DOHH2 (cell line): ENCODE measurements at regions not wholly inside any gene's neighbourhood (a gene's known extent, or its start where the extent isn't known, plus 50 kb on each side); places are given as distances from the start of the nearest gene placed in this dataset.

ENCODE experiments used
- H3F3A ChIP-seq: fragments of 200-600 bp; sonication (generic), shearing (Covaris generic); 2 replicates; pipeline ENCODE4 v1.6.0; 2016; ENCODE audit warnings: antibody characterized with exemption, mild to moderate bottlenecking; ENCODE audit not compliant: control insufficient read depth, insufficient read depth
- H3K27ac ChIP-seq: fragments of 200-600 bp; sonication (generic); 2 replicates; pipeline ENCODE4 v1.5.1; 2014; ENCODE audit warnings: low read depth, mild to moderate bottlenecking, low read length, moderate library complexity
- H3K27me3 ChIP-seq: fragments of 200-600 bp; sonication (generic); 2 replicates; pipeline ENCODE4 v1.6.1; 2014; ENCODE audit warnings: mild to moderate bottlenecking, low read length, mixed read lengths; ENCODE audit not compliant: control insufficient read depth
- H3K36me3 ChIP-seq: fragments of 200-600 bp; sonication (generic); 2 replicates; pipeline ENCODE4 v1.6.1; 2014; ENCODE audit warnings: mild to moderate bottlenecking, low read length, moderate library complexity, mixed read lengths; ENCODE audit not compliant: control insufficient read depth
- H3K4me1 ChIP-seq: fragments of 200-600 bp; sonication (generic); 2 replicates; pipeline ENCODE4 v1.6.1; 2014; ENCODE audit warnings: mild to moderate bottlenecking, low read length, mixed read lengths; ENCODE audit not compliant: control insufficient read depth
- H3K4me2 ChIP-seq: fragments of 200-600 bp; sonication (generic); 2 replicates; pipeline ENCODE4 v1.6.0; 2014; ENCODE audit warnings: mild to moderate bottlenecking, low read length, moderate library complexity
- H3K4me3 ChIP-seq: fragments of 200-600 bp; sonication (generic); 2 replicates; pipeline ENCODE4 v1.5.1; 2014; ENCODE audit warnings: mild to moderate bottlenecking, low read length, mixed read lengths
- H3K79me2 ChIP-seq: fragments of 200-600 bp; sonication (generic); 2 replicates; pipeline ENCODE4 v1.6.1; 2014; ENCODE audit warnings: mild to moderate bottlenecking, low read length, mixed read lengths; ENCODE audit not compliant: control insufficient read depth
- H3K9me2 ChIP-seq: fragments of 200-600 bp; sonication (generic); replicated peaks from 2 replicates; pipeline ENCODE4 v1.6.1; 2014; ENCODE audit warnings: mild to moderate bottlenecking, low read length, mixed read lengths; ENCODE audit not compliant: control insufficient read depth
- H3K9me3 ChIP-seq: fragments of 200-600 bp; sonication (generic); 2 replicates; pipeline ENCODE4 v1.6.1; 2014; ENCODE audit warnings: antibody characterized with exemption, low read length, mixed read lengths; ENCODE audit not compliant: control insufficient read depth, insufficient read depth
- H4K20me1 ChIP-seq: fragments of 200-600 bp; sonication (generic); 2 replicates; pipeline ENCODE4 v1.6.0; 2014; ENCODE audit warnings: low read depth, mild to moderate bottlenecking, antibody characterized with exemption, low read length, moderate library complexity; ENCODE audit not compliant: control insufficient read depth, insufficient read depth
- CTCF ChIP-seq: fragments of 200-600 bp; sonication (generic); IDR thresholded peaks from one replicate; pipeline ENCODE4 v1.5.1; 2014; ENCODE audit warnings: antibody characterized with exemption, mild to moderate bottlenecking, low read depth, low read length; ENCODE audit not compliant: poor library complexity, severe bottlenecking
- EZH2phosphoT487 ChIP-seq: fragments of 200-600 bp; sonication (generic); IDR thresholded peaks from 2 replicates; pipeline ENCODE4 v1.6.1; 2017; ENCODE audit warnings: borderline replicate concordance, mild to moderate bottlenecking, antibody characterized with exemption, low read length, moderate library complexity, mixed read lengths

DNA sequence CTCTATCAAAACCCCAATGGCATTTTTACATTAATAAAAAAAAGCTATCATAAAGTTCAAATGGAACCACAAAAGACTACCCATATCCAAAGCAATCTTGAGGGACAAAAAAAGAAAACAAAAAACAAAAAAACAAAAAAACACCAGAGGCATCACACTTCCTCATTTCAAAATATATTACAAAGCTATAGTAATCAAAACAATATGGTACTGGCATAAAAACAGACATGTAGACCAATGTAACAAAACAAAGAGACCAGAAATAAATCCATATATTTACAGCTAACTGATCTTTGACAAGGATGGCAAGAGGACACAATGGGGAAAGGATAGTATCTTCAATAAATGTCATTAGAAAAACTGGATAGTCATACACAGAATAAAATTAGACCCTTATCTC is 245.1 kb upstream of the MSX2 start:
- Histone ChIP-seq H3F3A (no peaks in the 10 kb centered on the region), H3K9me2 (no peaks in the 10 kb centered on the region), H3K36me3 (no peaks in the 10 kb centered on the region), H3K4me3 (no peak overlapping the region), H3K4me1 (no peaks in the 10 kb centered on the region), H4K20me1 (no peaks in the 10 kb centered on the region), H3K9me3 (no peaks in the 10 kb centered on the region), H3K4me2 (no peak overlapping the region), H3K27ac (no peak overlapping the region), H3K79me2 (no peaks in the 10 kb centered on the region), H3K27me3 (no peaks in the 10 kb centered on the region)
- TF ChIP-seq EZH2phosphoT487: no peak
- TF ChIP-seq CTCF: no peak

DNA sequence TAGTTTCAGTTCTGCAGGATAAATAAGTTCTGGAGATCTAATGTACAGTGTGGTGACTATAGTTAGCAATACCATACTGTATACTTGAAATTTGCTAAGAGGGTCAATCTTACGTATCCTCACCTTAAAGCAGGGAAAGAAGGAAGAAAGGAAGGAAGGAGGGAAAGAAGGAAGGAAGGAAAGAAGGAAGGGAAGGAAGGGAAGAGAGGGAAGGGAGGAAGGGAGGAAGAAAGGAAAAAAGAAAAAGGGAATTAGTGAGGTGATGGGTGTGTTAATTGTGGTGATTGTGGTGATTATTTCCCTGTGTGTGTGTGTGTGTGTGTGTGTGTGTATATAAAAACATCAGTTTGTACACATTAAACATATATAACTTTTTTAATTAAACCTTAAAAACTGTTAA is 242.6 kb upstream of the MSX2 start:
- Histone ChIP-seq H3K4me1 (no peaks in the 10 kb centered on the region), H3K79me2 (no peaks in the 10 kb centered on the region), H3K9me2 (no peaks in the 10 kb centered on the region), H3K27me3 (no peaks in the 10 kb centered on the region), H3K27ac (no peak overlapping the region), H3K9me3 (no peaks in the 10 kb centered on the region), H4K20me1 (no peaks in the 10 kb centered on the region), H3K36me3 (no peaks in the 10 kb centered on the region), H3F3A (no peaks in the 10 kb centered on the region), H3K4me3 (no peak overlapping the region), H3K4me2 (no peak overlapping the region)
- TF ChIP-seq CTCF (no peak), EZH2phosphoT487 (no peak)

DNA sequence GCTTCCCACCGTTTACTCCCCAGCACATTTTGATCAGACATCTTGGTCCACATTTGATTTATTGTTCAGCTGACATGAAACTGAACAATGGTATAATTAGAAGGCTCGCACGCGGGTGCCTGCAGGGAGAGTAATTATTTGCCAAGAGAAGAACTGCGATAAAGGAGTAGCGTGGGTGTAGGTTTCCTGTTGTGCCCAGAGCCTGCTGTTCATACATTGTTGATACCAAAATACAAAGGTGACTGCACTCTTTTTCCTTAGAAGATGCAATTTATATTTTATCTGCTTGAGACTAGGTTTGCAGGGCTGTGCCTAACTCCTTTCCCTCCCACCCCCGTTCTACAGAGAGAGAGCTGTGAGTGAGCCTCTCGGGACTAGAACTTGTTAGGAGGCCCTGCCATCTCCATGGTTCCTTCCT is 241.8 kb upstream of the MSX2 start:
- no peaks in the 10 kb centered on the region for H3F3A ChIP-seq
- H3K9me3 ChIP-seq: no peaks in the 10 kb centered on the region
- H3K36me3 ChIP-seq: no peaks in the 10 kb centered on the region
- H3K79me2 ChIP-seq: no peaks in the 10 kb centered on the region
- H3K9me2 ChIP-seq: no peaks in the 10 kb centered on the region
- no peak overlapping the region for H3K4me2 ChIP-seq
- H3K4me1 ChIP-seq: no peaks in the 10 kb centered on the region
- H3K4me3 ChIP-seq: no peak overlapping the region
- no peak overlapping the region for H3K27ac ChIP-seq
- no peaks in the 10 kb centered on the region for H4K20me1 ChIP-seq
- TF ChIP-seq CTCF (no peak), EZH2phosphoT487 (no peak)
- no peaks in the 10 kb centered on the region for H3K27me3 ChIP-seq

DNA sequence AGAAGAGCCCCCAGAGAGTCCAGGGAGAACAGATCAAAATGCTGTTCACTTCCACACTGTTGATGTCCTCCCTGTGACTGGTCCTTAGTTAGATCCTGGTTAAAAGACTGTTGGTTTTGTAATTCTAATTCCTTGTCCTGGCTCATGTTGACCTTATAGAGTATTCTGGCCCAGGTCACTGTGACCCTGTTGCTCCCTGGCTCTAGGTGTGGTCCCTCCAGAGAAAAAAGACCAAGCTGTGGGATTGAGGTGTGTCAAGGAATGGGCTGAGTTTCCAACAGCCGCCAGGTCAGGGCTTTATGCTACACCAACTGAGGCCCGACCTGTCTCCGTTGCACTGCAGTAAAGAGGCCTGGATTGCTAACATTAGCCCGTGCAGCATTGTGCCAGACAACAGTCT is 241.0 kb upstream of the MSX2 start:
- Histone ChIP-seq H3K79me2 (no peaks in the 10 kb centered on the region), H3F3A (no peaks in the 10 kb centered on the region), H4K20me1 (no peaks in the 10 kb centered on the region), H3K27me3 (no peaks in the 10 kb centered on the region), H3K9me2 (no peaks in the 10 kb centered on the region), H3K4me3 (no peak overlapping the region), H3K4me2 (no peak overlapping the region), H3K27ac (no peak overlapping the region), H3K4me1 (no peaks in the 10 kb centered on the region), H3K9me3 (no peaks in the 10 kb centered on the region), H3K36me3 (no peaks in the 10 kb centered on the region)
- no peak for TF ChIP-seq CTCF
